Mesenchymal stem cell (in vitro differentiated cells and primary cell): ENCODE measurements at regions not wholly inside any gene's neighbourhood (a gene's known extent, or its start where the extent isn't known, plus 50 kb on each side); places are given as distances from the start of the nearest gene placed in this dataset.

Experiments
- DNase-seq: peaks from one replicate; pipeline ENCODE4 v3.0.0-alpha.2; 2013
- H2AFZ ChIP-seq: one replicate; pipeline ENCODE4 v1.6.1; 2013; ENCODE audit warnings: low read depth, mild to moderate bottlenecking, control low read depth, inconsistent platforms, low read length, moderate library complexity
- H2AK5ac ChIP-seq: 2 replicates; pipeline ENCODE4 v1.6.1; 2013; ENCODE audit warnings: low read length, moderate library complexity, mild to moderate bottlenecking, inconsistent platforms; ENCODE audit not compliant: severe bottlenecking
- H2BK120ac ChIP-seq: one replicate; pipeline ENCODE4 v1.6.1; 2013; ENCODE audit warnings: low read depth, mild to moderate bottlenecking, inconsistent platforms, low read length, moderate library complexity
- H2BK12ac ChIP-seq, 2 experiments: one replicate each; pipeline ENCODE4 v1.6.1; 2013; ENCODE audit warnings: inconsistent platforms in 2 of 2, low read length in 2 of 2, mild to moderate bottlenecking in 2 of 2, moderate library complexity in 2 of 2, control low read depth in 1 of 2
- H2BK15ac ChIP-seq: one replicate; pipeline ENCODE4 v1.6.1; 2013; ENCODE audit warnings: mild to moderate bottlenecking, low read depth, inconsistent platforms; ENCODE audit not compliant: poor library complexity, severe bottlenecking
- H2BK5ac ChIP-seq: 2 replicates; pipeline ENCODE4 v1.6.1; 2013; ENCODE audit warnings: low read depth, mild to moderate bottlenecking, low read length, control low read depth, inconsistent platforms; ENCODE audit not compliant: poor library complexity, severe bottlenecking
- H3K14ac ChIP-seq, 2 experiments: one replicate each; pipeline ENCODE4 v1.6.1; 2013; ENCODE audit warnings: inconsistent platforms in 2 of 2, low read length in 2 of 2, control low read depth in 1 of 2, mild to moderate bottlenecking in 1 of 2, moderate library complexity in 1 of 2
- H3K18ac ChIP-seq, 2 experiments: one replicate each; pipeline ENCODE4 v1.6.1; 2013; ENCODE audit warnings: inconsistent platforms in 2 of 2, low read length in 2 of 2, control low read depth in 1 of 2, low read depth in 1 of 2, mild to moderate bottlenecking in 1 of 2
- H3K23ac ChIP-seq, 2 experiments: one replicate each; pipeline ENCODE4 v1.6.1; 2013; ENCODE audit warnings: inconsistent platforms in 2 of 2, low read length in 2 of 2, mild to moderate bottlenecking in 2 of 2, moderate library complexity in 2 of 2, control low read depth in 1 of 2
- H3K27ac ChIP-seq: 2 replicates; pipeline ENCODE4 v1.5.1; 2013; ENCODE audit warnings: mild to moderate bottlenecking, moderate library complexity, low read length, control low read depth, inconsistent platforms; ENCODE audit not compliant: poor library complexity, severe bottlenecking
- H3K27me3 ChIP-seq, 2 experiments: 2 replicates each; pipeline versions ENCODE4 v1.6.1 to v1.7.0; 2013; ENCODE audit warnings: low read length in 2 of 2, mild to moderate bottlenecking in 2 of 2, moderate library complexity in 2 of 2, control low read depth in 1 of 2, inconsistent platforms in 1 of 2; ENCODE audit not compliant: control insufficient read depth in 1 of 2, insufficient read depth in 1 of 2
- H3K36me3 ChIP-seq, 2 experiments: 2 replicates each; pipeline versions ENCODE4 v1.6.1 to v1.7.0; 2013; ENCODE audit warnings: low read length in 2 of 2, control low read depth in 1 of 2, inconsistent platforms in 1 of 2, low read depth in 1 of 2, mild to moderate bottlenecking in 1 of 2; ENCODE audit not compliant: insufficient read depth in 2 of 2, control insufficient read depth in 1 of 2
- H3K4ac ChIP-seq, 2 experiments: one replicate each; pipeline ENCODE4 v1.6.1; 2013; ENCODE audit warnings: inconsistent platforms in 2 of 2, low read length in 2 of 2, mild to moderate bottlenecking in 2 of 2, moderate library complexity in 2 of 2, control low read depth in 1 of 2, low read depth in 1 of 2
- H3K4me1 ChIP-seq: 2 replicates; pipeline ENCODE4 v1.6.1; 2013; ENCODE audit warnings: low read depth, low read length, control low read depth; ENCODE audit not compliant: control insufficient read depth, insufficient read depth
- H3K4me2 ChIP-seq: 2 replicates; pipeline ENCODE4 v1.6.1; 2013; ENCODE audit warnings: low read length, mild to moderate bottlenecking, inconsistent platforms; ENCODE audit not compliant: poor library complexity, severe bottlenecking
- H3K4me3 ChIP-seq, 2 experiments: 2 replicates each; pipeline versions ENCODE4 v1.5.1 to v1.7.0; 2013; ENCODE audit warnings: low read length in 2 of 2, mild to moderate bottlenecking in 2 of 2, control low read depth in 1 of 2, low read depth in 1 of 2; ENCODE audit not compliant: insufficient read depth in 1 of 2
- H3K79me1 ChIP-seq: replicated peaks from 2 replicates; pipeline ENCODE4 v1.6.1; 2013; ENCODE audit warnings: mild to moderate bottlenecking, control low read depth, low read length, inconsistent platforms; ENCODE audit not compliant: poor library complexity, severe bottlenecking
- H3K9ac ChIP-seq: 2 replicates; pipeline ENCODE4 v1.7.0; 2013; ENCODE audit warnings: mild to moderate bottlenecking, low read length, moderate library complexity
- H3K9me3 ChIP-seq: 2 replicates; pipeline ENCODE4 v1.7.0; 2013; ENCODE audit warnings: mild to moderate bottlenecking, low read length; ENCODE audit not compliant: control insufficient read depth
- H4K8ac ChIP-seq: one replicate; pipeline ENCODE4 v1.6.1; 2013; ENCODE audit warnings: inconsistent platforms, mild to moderate bottlenecking, low read length, moderate library complexity
- H4K91ac ChIP-seq: one replicate; pipeline ENCODE4 v1.6.1; 2013; ENCODE audit warnings: mild to moderate bottlenecking, low read length, inconsistent platforms
- WGBS: methylation state at CpG from one replicate; pipeline ENCODE4 v1.1.7; 2013; ENCODE audit warnings: mixed read lengths; 5-methylcytosine and 5-hydroxymethylcytosine counted together

DNA sequence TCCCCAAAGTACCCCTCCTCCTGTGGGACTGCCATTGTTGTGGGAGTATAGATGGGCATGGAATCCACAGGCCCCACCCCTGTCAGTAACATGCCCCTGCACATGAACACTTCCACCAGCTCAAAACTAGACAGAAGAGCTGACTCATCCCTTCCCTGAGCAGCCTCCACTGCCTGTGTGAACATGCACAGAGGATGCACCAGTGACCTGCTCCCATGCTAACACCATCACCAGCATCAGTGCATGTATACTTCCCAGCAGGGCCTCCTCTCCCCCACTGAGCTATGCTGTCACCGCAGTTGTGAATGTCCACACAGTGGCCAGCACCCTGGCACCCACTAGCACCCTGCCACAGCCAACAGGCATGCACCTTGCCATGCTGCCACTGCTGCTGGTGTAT, 939.8 kb downstream of the EFNA5 start:
- H3K4me1 ChIP-seq: no peaks in the 10 kb centered on the region
- 94% methylated on average over 1 of the region's 1 CpG for WGBS

DNA sequence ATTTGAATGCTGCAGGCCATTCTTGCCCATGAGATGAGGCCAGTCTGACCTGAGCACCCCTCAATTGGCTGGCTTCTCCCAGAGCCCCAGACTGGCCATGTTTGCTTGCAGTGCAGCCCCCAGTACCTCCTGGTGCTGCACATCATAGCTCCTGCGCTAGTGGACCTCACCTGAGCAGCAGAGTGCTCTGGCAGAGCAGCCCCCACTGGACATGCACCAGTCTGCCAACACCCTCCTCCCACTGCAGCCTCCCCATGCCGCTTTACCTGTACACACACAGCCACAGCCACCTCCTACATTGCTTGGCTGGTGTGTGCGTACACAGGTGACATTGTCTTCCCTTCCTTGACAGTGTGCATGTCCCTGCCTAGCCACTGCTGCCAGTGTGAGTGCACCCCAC, 940.2 kb downstream of the EFNA5 start:
- no peaks in the 10 kb centered on the region for H3K4me1 ChIP-seq
- H3K23ac ChIP-seq: no peak overlapping the region
- H4K8ac ChIP-seq: no peak overlapping the region
- DNase-seq: no peak
- H3K4me2 ChIP-seq: no peak overlapping the region
- no peak overlapping the region for H2AFZ ChIP-seq
- no peaks in the 10 kb centered on the region for H3K36me3 ChIP-seq
- no peak overlapping the region for H2BK12ac ChIP-seq
- no peak overlapping the region for H3K4ac ChIP-seq
- no peaks in the 10 kb centered on the region for H3K27me3 ChIP-seq
- no peak overlapping the region for H3K18ac ChIP-seq
- H2BK15ac ChIP-seq: no peak overlapping the region
- no peak overlapping the region for H4K91ac ChIP-seq
- peaks cover 46% of the 10 kb centered on the region for H3K9me3 ChIP-seq
- H2AK5ac ChIP-seq: no peak overlapping the region
- no peaks in the 10 kb centered on the region for H3K79me1 ChIP-seq
- no peak overlapping the region for H3K27ac ChIP-seq
- H3K9ac ChIP-seq: no peak overlapping the region
- H2BK5ac ChIP-seq: no peak overlapping the region
- H3K4me3 ChIP-seq: no peak overlapping the region
- H3K14ac ChIP-seq: no peak overlapping the region
- no peak overlapping the region for H2BK120ac ChIP-seq
- 55% methylated on average over 3 of the region's 3 CpGs for WGBS

More for the DNA sequence above, 939.8 kb downstream of the EFNA5 start:
- H2AK5ac ChIP-seq: no peak overlapping the region
- no peak overlapping the region for H3K9ac ChIP-seq
- no peak overlapping the region for H3K18ac ChIP-seq
- no peaks in the 10 kb centered on the region for H3K79me1 ChIP-seq
- H3K14ac ChIP-seq: no peak overlapping the region
- H2BK120ac ChIP-seq: no peak overlapping the region
- peaks cover 46% of the 10 kb centered on the region for H3K9me3 ChIP-seq
- H3K27me3 ChIP-seq: no peaks in the 10 kb centered on the region
- no peaks in the 10 kb centered on the region for H3K36me3 ChIP-seq
- no peak overlapping the region for H2BK15ac ChIP-seq
- no peak overlapping the region for H3K4me3 ChIP-seq
- no peak overlapping the region for H2BK12ac ChIP-seq
- H2BK5ac ChIP-seq: no peak overlapping the region
- DNase-seq: no peak
- H3K27ac ChIP-seq: no peak overlapping the region
- no peak overlapping the region for H3K23ac ChIP-seq
- peak overlapping the region in 1 of 2 experiments; percentile 35 for H3K4ac ChIP-seq
- H2AFZ ChIP-seq: no peak overlapping the region
- peak overlapping the region; percentile 34 for H4K91ac ChIP-seq
- H3K4me2 ChIP-seq: no peak overlapping the region
- H4K8ac ChIP-seq: peak overlapping the region; percentile 35

DNA sequence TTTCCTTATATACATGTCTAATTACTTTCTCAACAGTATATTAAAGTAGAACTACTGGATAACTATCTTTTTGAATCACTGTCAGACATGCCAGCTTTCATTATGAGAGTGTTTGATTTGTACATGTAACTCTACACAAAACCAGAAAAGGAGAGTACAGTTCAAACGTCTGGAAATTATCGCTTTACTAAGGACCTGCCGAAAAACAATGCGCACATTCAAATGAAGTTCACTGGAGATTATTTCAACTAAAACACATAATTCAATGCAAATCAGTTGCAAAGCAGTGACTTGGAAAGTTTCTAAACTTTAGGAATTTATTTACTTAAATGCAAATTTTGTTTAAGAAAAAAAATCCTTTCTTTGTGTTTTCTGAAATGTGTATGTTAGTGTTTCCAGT, 942.5 kb downstream of the EFNA5 start:
- Histone ChIP-seq H2BK120ac (no peak overlapping the region), H4K8ac (no peak overlapping the region), H2AK5ac (no peak overlapping the region), H3K27me3 (no peaks in the 10 kb centered on the region), H3K23ac (no peak overlapping the region), H3K14ac (no peak overlapping the region), H2AFZ (no peak overlapping the region), H3K79me1 (no peaks in the 10 kb centered on the region), H3K4me1 (no peaks in the 10 kb centered on the region), H4K91ac (no peak overlapping the region), H3K4me2 (no peak overlapping the region), H3K9ac (no peak overlapping the region), H3K18ac (no peak overlapping the region), H3K36me3 (no peaks in the 10 kb centered on the region), H3K4me3 (no peak overlapping the region), H3K9me3 (peaks cover 26% of the 10 kb centered on the region), H3K27ac (no peak overlapping the region), H2BK15ac (no peak overlapping the region), H2BK12ac (no peak overlapping the region), H3K4ac (no peak overlapping the region), H2BK5ac (no peak overlapping the region)
- 95% methylated on average over 4 of the region's 4 CpGs for WGBS
- no peak for DNase-seq

DNA sequence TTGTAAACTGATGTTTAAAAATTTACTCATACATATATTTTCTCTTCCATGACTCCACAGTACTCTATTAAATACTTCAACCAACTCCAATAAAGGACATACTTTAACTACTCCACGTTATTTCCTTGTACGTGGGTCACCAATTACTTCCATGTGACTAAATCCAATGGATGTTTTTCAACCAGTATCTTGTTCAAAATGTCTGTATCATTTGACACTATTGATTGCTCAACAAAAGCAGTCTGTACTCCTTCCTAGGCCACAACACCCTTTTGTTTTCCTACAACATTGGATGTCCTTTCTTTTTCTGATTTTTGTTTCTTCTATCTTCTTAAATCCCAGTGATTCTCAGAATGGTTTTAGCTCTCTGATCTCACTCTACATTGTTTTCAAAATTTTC, 943.7 kb downstream of the EFNA5 start:
- no peak for DNase-seq
- Histone ChIP-seq H2BK12ac (no peak overlapping the region), H3K79me1 (no peaks in the 10 kb centered on the region), H3K18ac (no peak overlapping the region), H2BK120ac (no peak overlapping the region), H3K9ac (no peak overlapping the region), H3K27me3 (no peaks in the 10 kb centered on the region), H2AK5ac (no peak overlapping the region), H2BK5ac (no peak overlapping the region), H3K4ac (no peak overlapping the region), H3K9me3 (peaks cover 17% of the 10 kb centered on the region), H3K14ac (no peak overlapping the region), H3K23ac (no peak overlapping the region), H2BK15ac (no peak overlapping the region), H4K8ac (no peak overlapping the region), H3K4me3 (no peak overlapping the region), H4K91ac (no peak overlapping the region), H3K4me2 (no peak overlapping the region), H3K36me3 (no peaks in the 10 kb centered on the region), H3K4me1 (no peaks in the 10 kb centered on the region), H2AFZ (no peak overlapping the region), H3K27ac (no peak overlapping the region)
- 99% methylated on average over 2 of the region's 2 CpGs for WGBS
